Activated CD4-positive, alpha-beta T cell treated with anti-CD3 and anti-CD28 coated beads, Interleukin-2, amount 10 ng/mL, durations not matched to agents 24 days and 14 days (primary cell): ENCODE measurements at regions not wholly inside any gene's neighbourhood (a gene's known extent, or its start where the extent isn't known, plus 50 kb on each side); places are given as distances from the start of the nearest gene placed in this dataset.

ENCODE experiments used
- DNase-seq: peaks from one replicate; pipeline ENCODE4 v3.0.0; 2022
- H3K27ac Mint-ChIP-seq: one replicate; pipeline ENCODE4 v1.8.0; 2022; ENCODE audit warnings: mild to moderate bottlenecking, mixed read lengths
- H3K27me3 Mint-ChIP-seq: one replicate; pipeline ENCODE4 v1.8.0; 2022; ENCODE audit warnings: mixed read lengths
- H3K36me3 Mint-ChIP-seq: one replicate; pipeline ENCODE4 v1.8.0; 2022; ENCODE audit warnings: low read depth, mild to moderate bottlenecking, mixed read lengths
- H3K4me1 Mint-ChIP-seq: one replicate; pipeline ENCODE4 v1.8.0; 2021; ENCODE audit warnings: mixed read lengths
- H3K4me3 Mint-ChIP-seq: one replicate; pipeline ENCODE4 v1.8.0; 2022; ENCODE audit warnings: mild to moderate bottlenecking, moderate library complexity, mixed read lengths
- H3K9me3 Mint-ChIP-seq: one replicate; pipeline ENCODE4 v1.8.0; 2021; ENCODE audit warnings: mixed read lengths
- intact Hi-C: fragments of 100-400 bp; cut with micrococcal nuclease; formaldehyde crosslinking; loops from one replicate; pipeline ENCODE4 v1.15.1; 2023

DNA sequence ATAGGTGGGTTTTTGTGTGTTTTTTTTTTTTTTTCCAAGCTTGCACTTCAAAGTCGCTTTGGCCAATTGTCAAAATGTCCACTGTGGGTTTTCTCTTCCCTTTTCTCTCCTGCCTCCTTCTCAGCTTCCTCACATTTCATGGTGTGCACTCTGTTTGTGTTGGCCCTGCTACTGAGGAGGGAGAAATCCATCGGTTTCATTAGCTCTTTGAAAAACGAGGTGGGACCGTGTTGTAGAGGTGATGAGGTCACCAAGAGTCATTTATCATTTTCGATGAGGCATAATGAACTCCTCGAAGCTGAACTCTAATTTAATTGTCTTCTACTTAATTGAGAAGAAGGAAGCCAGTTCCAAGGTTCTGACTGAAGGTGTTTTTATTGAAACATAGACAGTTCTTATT lies 174.4 kb upstream of the TOX3 start:
- H3K4me3 Mint-ChIP-seq, result no peak overlapping the region
- DNase-seq, result no peak
- intact Hi-C loops, result no loop called here

DNA sequence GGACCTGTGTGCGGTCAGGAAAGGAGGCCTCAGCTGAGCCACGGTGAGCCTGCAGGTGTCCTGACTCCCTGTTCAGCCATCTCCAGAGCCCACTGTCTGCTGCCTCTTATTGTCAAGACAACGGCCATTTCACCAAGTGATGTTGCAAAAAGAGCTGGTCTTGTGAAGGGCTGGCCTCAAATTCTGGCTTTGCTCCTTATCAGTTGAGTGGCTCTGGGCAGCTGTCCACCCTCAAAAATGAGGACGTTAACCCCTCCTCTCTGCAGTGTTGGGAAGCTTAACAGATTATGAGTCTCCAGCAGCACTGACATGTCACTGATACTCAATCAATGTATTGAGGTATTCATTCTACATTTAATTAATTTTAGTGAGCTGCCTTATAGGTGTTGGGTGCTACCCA lies 171.1 kb upstream of the TOX3 start:
- H3K4me1 Mint-ChIP-seq, result no peaks in the 10 kb centered on the region
- no peaks in the 10 kb centered on the region for H3K27me3 Mint-ChIP-seq

More for the DNA sequence above, 174.4 kb upstream of the TOX3 start:
- Mint-ChIP-seq H3K4me1 (no peaks in the 10 kb centered on the region), H3K27me3 (no peaks in the 10 kb centered on the region), H3K36me3 (no peaks in the 10 kb centered on the region), H3K27ac (no peak overlapping the region), H3K9me3 (peaks cover 8% of the 10 kb centered on the region)

GRCh38 chr16:52713740-52714139 lies 166.8 kb upstream of the TOX3 start:
- peaks cover 8% of the 10 kb centered on the region for H3K9me3 Mint-ChIP-seq
- intact Hi-C loops, result no loop called here
- H3K36me3 Mint-ChIP-seq, result no peaks in the 10 kb centered on the region
- no peaks in the 10 kb centered on the region for H3K4me1 Mint-ChIP-seq
- no peak overlapping the region for H3K4me3 Mint-ChIP-seq
- no peak overlapping the region for H3K27ac Mint-ChIP-seq
- no peaks in the 10 kb centered on the region for H3K27me3 Mint-ChIP-seq
- DNase-seq, result no peak

More for the DNA sequence above, 171.1 kb upstream of the TOX3 start:
- intact Hi-C loops, result no loop called here
- Mint-ChIP-seq H3K9me3 (peaks cover 15% of the 10 kb centered on the region), H3K36me3 (no peaks in the 10 kb centered on the region), H3K4me3 (no peak overlapping the region), H3K27ac (no peak overlapping the region)
- DNase-seq, result no peak

GRCh38 chr16:52709306-52709705 lies 162.4 kb upstream of the TOX3 start:
- Mint-ChIP-seq H3K4me3 (no peak overlapping the region), H3K36me3 (no peaks in the 10 kb centered on the region)

GRCh38 chr16:52708476-52708875 lies 161.5 kb upstream of the TOX3 start:
- Mint-ChIP-seq H3K9me3 (no peaks in the 10 kb centered on the region), H3K27ac (no peak overlapping the region), H3K4me3 (no peak overlapping the region), H3K4me1 (no peaks in the 10 kb centered on the region), H3K27me3 (no peaks in the 10 kb centered on the region), H3K36me3 (no peaks in the 10 kb centered on the region)
- DNase-seq, result no peak
- intact Hi-C loops, result no loop called here

More at GRCh38 chr16:52709306-52709705, 162.4 kb upstream of the TOX3 start:
- peaks cover 1% of the 10 kb centered on the region for H3K9me3 Mint-ChIP-seq
- no peaks in the 10 kb centered on the region for H3K4me1 Mint-ChIP-seq
- no peaks in the 10 kb centered on the region for H3K27me3 Mint-ChIP-seq
- DNase-seq, result no peak
- H3K27ac Mint-ChIP-seq, result no peak overlapping the region
- intact Hi-C loops, result no loop called here

GRCh38 chr16:52707676-52708337 lies 160.9 kb upstream of the TOX3 start:
- H3K27me3 Mint-ChIP-seq, result no peaks in the 10 kb centered on the region
- no peak overlapping the region for H3K27ac Mint-ChIP-seq
- H3K4me3 Mint-ChIP-seq, result no peak overlapping the region
- intact Hi-C loops, result no loop called here
- no peak for DNase-seq
- no peaks in the 10 kb centered on the region for H3K4me1 Mint-ChIP-seq
- no peaks in the 10 kb centered on the region for H3K36me3 Mint-ChIP-seq
- no peaks in the 10 kb centered on the region for H3K9me3 Mint-ChIP-seq

- DNase-seq, result no peak
- Mint-ChIP-seq H3K36me3 (no peaks in the 10 kb centered on the region), H3K4me3 (no peak overlapping the region), H3K27me3 (no peaks in the 10 kb centered on the region), H3K27ac (no peak overlapping the region), H3K4me1 (no peaks in the 10 kb centered on the region), H3K9me3 (no peaks in the 10 kb centered on the region)
- intact Hi-C loops, result no loop called here
These were observed 158.2 kb upstream of the TOX3 start for GRCh38 chr16:52705122-52705521.

GRCh38 chr16:52697971-52698370 lies 151.0 kb upstream of the TOX3 start:
- intact Hi-C loops, result no loop called here

GRCh38 chr16:52696126-52696525 lies 149.2 kb upstream of the TOX3 start:
- H3K9me3 Mint-ChIP-seq, result peaks cover 9% of the 10 kb centered on the region
- intact Hi-C loops, result no loop called here
- H3K27ac Mint-ChIP-seq, result no peak overlapping the region

More at GRCh38 chr16:52697971-52698370, 151.0 kb upstream of the TOX3 start:
- no peaks in the 10 kb centered on the region for H3K4me1 Mint-ChIP-seq
- no peak overlapping the region for H3K4me3 Mint-ChIP-seq
- H3K9me3 Mint-ChIP-seq, result peaks cover 9% of the 10 kb centered on the region
- no peak overlapping the region for H3K27ac Mint-ChIP-seq
- no peaks in the 10 kb centered on the region for H3K36me3 Mint-ChIP-seq
- DNase-seq, result no peak
- no peaks in the 10 kb centered on the region for H3K27me3 Mint-ChIP-seq

DNA sequence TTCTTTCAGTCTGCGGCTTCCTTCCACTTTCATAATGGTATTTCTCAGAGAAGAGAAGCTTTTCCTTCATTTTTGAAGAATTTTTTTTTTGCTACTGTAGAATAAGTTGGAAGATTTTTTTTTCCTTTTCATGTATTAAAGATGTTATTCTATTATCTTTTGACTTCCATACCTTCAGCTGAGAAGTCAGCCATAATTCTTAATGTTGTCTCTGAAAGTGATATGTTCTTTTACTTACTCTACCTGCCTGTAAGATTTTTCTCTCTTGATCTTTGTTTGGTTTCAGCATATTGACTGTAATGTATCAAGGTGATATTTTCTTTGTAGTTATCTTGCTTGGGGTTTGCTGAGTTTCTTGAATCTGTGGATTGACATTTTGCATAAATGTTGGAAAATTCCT lies 143.5 kb upstream of the TOX3 start:
- H3K27ac Mint-ChIP-seq, result no peak overlapping the region
- no peak overlapping the region for H3K4me3 Mint-ChIP-seq
- H3K27me3 Mint-ChIP-seq, result no peaks in the 10 kb centered on the region
- no peaks in the 10 kb centered on the region for H3K36me3 Mint-ChIP-seq
- peaks cover 14% of the 10 kb centered on the region for H3K9me3 Mint-ChIP-seq
- H3K4me1 Mint-ChIP-seq, result no peaks in the 10 kb centered on the region
- intact Hi-C loops, result no loop called here
- DNase-seq, result no peak

More at GRCh38 chr16:52696126-52696525, 149.2 kb upstream of the TOX3 start:
- Mint-ChIP-seq H3K4me3 (no peak overlapping the region), H3K4me1 (no peaks in the 10 kb centered on the region), H3K36me3 (no peaks in the 10 kb centered on the region), H3K27me3 (no peaks in the 10 kb centered on the region)
- DNase-seq, result no peak

- Mint-ChIP-seq H3K36me3 (no peaks in the 10 kb centered on the region), H3K4me3 (no peak overlapping the region), H3K27me3 (no peaks in the 10 kb centered on the region), H3K4me1 (no peaks in the 10 kb centered on the region), H3K9me3 (peaks cover 7% of the 10 kb centered on the region), H3K27ac (no peak overlapping the region)
- intact Hi-C loops, result no loop called here
- no peak for DNase-seq
These were observed 134.1 kb upstream of the TOX3 start for GRCh38 chr16:52680993-52681392.

DNA sequence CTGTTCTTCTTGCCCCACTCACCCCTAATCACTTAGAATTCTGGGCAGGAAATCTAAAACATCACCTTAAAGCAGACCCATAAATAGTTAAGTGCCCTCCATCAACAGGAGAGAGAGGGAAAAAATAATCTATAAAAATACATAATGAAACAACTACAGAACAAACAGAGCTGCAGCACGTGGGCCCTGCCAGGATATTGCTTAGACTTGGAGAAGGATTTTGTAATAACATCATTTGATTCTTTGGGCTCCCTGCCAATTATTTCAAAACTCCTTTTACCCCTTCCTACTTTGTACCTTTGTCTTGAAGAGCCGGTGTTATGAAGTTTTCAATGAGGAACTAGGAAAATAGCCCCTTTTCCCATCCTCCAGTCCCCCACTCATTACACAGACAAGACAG lies 130.6 kb upstream of the TOX3 start:
- Mint-ChIP-seq H3K36me3 (no peaks in the 10 kb centered on the region), H3K9me3 (peaks cover 8% of the 10 kb centered on the region), H3K4me1 (no peaks in the 10 kb centered on the region), H3K27ac (no peak overlapping the region), H3K4me3 (no peak overlapping the region), H3K27me3 (no peaks in the 10 kb centered on the region)
- no peak for DNase-seq
- intact Hi-C loops, result no loop called here

DNA sequence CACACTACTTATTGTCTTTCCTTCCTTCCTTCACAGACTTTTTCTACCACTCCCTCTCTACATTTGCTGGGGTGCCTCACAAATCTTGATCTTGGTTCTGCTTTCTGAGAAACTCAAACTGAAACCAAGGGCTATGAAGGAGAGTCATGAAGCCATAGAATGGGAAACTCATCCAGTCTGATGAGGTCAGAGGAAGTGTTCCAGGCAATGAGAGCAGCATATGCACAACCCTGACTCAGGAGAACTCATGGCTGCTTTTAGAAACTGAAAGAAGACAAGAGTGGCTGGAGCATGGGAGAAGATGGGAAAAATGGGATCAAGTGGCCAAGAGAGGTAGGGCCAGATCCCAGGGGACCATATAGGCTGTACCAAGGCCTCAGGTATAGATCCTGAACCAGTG lies 130.0 kb upstream of the TOX3 start:
- H3K27me3 Mint-ChIP-seq, result no peaks in the 10 kb centered on the region
- H3K36me3 Mint-ChIP-seq, result no peaks in the 10 kb centered on the region
- H3K4me1 Mint-ChIP-seq, result no peaks in the 10 kb centered on the region
- no peak overlapping the region for H3K4me3 Mint-ChIP-seq
- H3K27ac Mint-ChIP-seq, result no peak overlapping the region
- peaks cover 8% of the 10 kb centered on the region for H3K9me3 Mint-ChIP-seq
- intact Hi-C loops, result no loop called here
- DNase-seq, result no peak

DNA sequence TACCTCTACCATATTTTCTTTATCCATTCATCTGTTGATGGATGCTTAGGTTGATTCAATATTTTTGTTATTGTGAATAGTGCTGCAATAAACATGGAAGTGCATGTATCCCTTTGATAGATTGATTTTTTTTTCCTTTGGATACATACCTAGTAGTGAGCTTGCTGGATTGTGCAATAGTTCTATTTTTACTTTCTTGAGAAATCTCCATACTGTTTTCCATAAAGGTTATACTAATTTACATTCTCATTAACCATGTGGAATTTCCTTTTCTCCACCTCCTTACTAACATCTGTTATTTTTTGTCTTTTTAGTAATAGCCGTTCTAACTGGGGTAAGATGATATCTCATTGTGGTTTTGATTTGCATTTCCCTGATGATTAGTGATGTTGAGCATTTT lies 124.6 kb upstream of the TOX3 start:
- no peak overlapping the region for H3K4me3 Mint-ChIP-seq
- DNase-seq, result no peak
- no peak overlapping the region for H3K27ac Mint-ChIP-seq
- H3K27me3 Mint-ChIP-seq, result no peaks in the 10 kb centered on the region
- H3K9me3 Mint-ChIP-seq, result peaks cover 4% of the 10 kb centered on the region
- H3K36me3 Mint-ChIP-seq, result no peaks in the 10 kb centered on the region
- H3K4me1 Mint-ChIP-seq, result no peaks in the 10 kb centered on the region
- intact Hi-C loops, result no loop called here

- intact Hi-C loops, result no loop called here
- DNase-seq, result no peak
- H3K4me3 Mint-ChIP-seq, result no peak overlapping the region
- H3K9me3 Mint-ChIP-seq, result peaks cover 10% of the 10 kb centered on the region
- no peaks in the 10 kb centered on the region for H3K4me1 Mint-ChIP-seq
- no peaks in the 10 kb centered on the region for H3K27me3 Mint-ChIP-seq
- H3K27ac Mint-ChIP-seq, result no peak overlapping the region
- H3K36me3 Mint-ChIP-seq, result no peaks in the 10 kb centered on the region
These were observed 111.0 kb upstream of the TOX3 start for GRCh38 chr16:52657924-52658323.
